DND-41 (cell line): ENCODE measurements at regions not wholly inside any gene's neighbourhood (a gene's known extent, or its start where the extent isn't known, plus 50 kb on each side); places are given as distances from the start of the nearest gene placed in this dataset.
"Not testable (repeated sequence)": the region's sequence is repeated elsewhere in the genome, so short reads cannot be mapped to it uniquely, and the experiment has no call there.

ENCODE experiments used
- ATAC-seq: fragments of 200-7000 bp; cut with Tn5 transposase; 3 replicates; pipeline ENCODE4 v1.9.1; 2021; ENCODE audit warnings: low read depth; ENCODE audit not compliant: insufficient read depth
- DNase-seq: peaks from one replicate; pipeline ENCODE4 v3.0.0-alpha.2; 2020
- H2AFZ ChIP-seq: 2 replicates; pipeline ENCODE4 v1.6.0; 2012; ENCODE audit warnings: low read depth, low read length
- H3K27ac ChIP-seq: 2 replicates; pipeline ENCODE4 v1.5.1; 2012; ENCODE audit warnings: low read length, inconsistent platforms
- H3K27me3 ChIP-seq: fragments of 200-600 bp; sonication (generic); 2 replicates; pipeline ENCODE4 v1.6.0; 2012; ENCODE audit warnings: low read length, mild to moderate bottlenecking, inconsistent platforms; ENCODE audit not compliant: insufficient read depth, poor library complexity
- H3K36me3 ChIP-seq: 2 replicates; pipeline ENCODE4 v1.5.1; 2012; ENCODE audit warnings: low read length, inconsistent platforms; ENCODE audit not compliant: insufficient read depth
- H3K4me1 ChIP-seq: 2 replicates; pipeline ENCODE4 v1.5.1; 2012; ENCODE audit warnings: mild to moderate bottlenecking, low read length; ENCODE audit not compliant: insufficient read depth
- H3K4me2 ChIP-seq: 2 replicates; pipeline ENCODE4 v1.6.0; 2012; ENCODE audit warnings: mild to moderate bottlenecking, moderate library complexity, low read length, inconsistent platforms; ENCODE audit not compliant: insufficient read depth
- H3K4me3 ChIP-seq, 2 experiments: fragments of 200-600 bp in 1 of 2; shearing (Covaris generic) in 1 of 2; 2 replicates each; pipeline ENCODE4 v1.5.1; 2012 to 2016; ENCODE audit warnings: inconsistent platforms in 2 of 2, low read length in 2 of 2, mild to moderate bottlenecking in 2 of 2, low read depth in 1 of 2, moderate library complexity in 1 of 2
- H3K79me2 ChIP-seq: 2 replicates; pipeline ENCODE4 v1.6.0; 2012; ENCODE audit warnings: low read length, inconsistent platforms; ENCODE audit not compliant: insufficient read depth
- H3K9ac ChIP-seq: 2 replicates; pipeline ENCODE4 v1.6.0; 2012; ENCODE audit warnings: low read depth, mild to moderate bottlenecking, inconsistent platforms, low read length, moderate library complexity
- H3K9me3 ChIP-seq: 2 replicates; pipeline ENCODE4 v1.5.1; 2012; ENCODE audit warnings: low read length, moderate library complexity, mild to moderate bottlenecking, inconsistent platforms; ENCODE audit not compliant: insufficient read depth, severe bottlenecking
- H4K20me1 ChIP-seq: 2 replicates; pipeline ENCODE4 v1.6.0; 2012; ENCODE audit warnings: low read length; ENCODE audit not compliant: insufficient read depth
- EZH2 ChIP-seq: IDR thresholded peaks from 3 replicates; pipeline ENCODE4 v1.6.1; 2012; ENCODE audit warnings: borderline replicate concordance, low read depth, mild to moderate bottlenecking, moderate library complexity, low read length, inconsistent platforms; ENCODE audit not compliant: severe bottlenecking
- TF ChIP-seq, protein P1 (sequence below): IDR thresholded peaks from 2 replicates; pipeline ENCODE4 v1.5.1; 2012; ENCODE audit warnings: borderline replicate concordance, low read length, moderate library complexity, mild to moderate bottlenecking; ENCODE audit not compliant: poor library complexity, severe bottlenecking; ENCODE audit errors: extremely low read depth

DNA sequence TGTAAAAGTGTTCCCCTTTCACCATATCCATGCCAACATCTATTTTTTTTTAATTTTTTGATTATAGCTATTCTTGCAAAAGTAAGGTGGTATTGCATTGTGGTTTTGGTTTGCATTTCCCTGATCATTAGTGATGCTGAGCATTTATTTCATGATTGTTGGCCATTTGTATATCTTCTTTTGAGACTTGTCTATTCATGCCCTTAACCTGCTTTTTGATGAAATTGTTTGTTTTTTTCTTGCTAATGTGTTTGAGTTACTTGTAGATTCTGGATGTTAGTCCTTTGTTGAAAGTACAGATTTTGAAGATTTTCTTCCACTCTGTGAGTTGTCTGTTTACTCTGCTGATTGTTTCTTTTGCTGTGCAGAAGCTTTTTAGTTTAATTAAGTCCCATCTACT, 233.1 kb downstream of the RBM26 start:
- not testable (repeated sequence) for H2AFZ ChIP-seq, H3K4me1 ChIP-seq, H3K9ac ChIP-seq, H3K9me3 ChIP-seq, H3K27ac ChIP-seq, H3K4me3 ChIP-seq, H3K4me2 ChIP-seq, DNase-seq, H3K79me2 ChIP-seq, H3K36me3 ChIP-seq, H3K27me3 ChIP-seq, ATAC-seq, H4K20me1 ChIP-seq

GRCh38 chr13:79171141-79172061, 234.7 kb downstream of the RBM26 start:
- no peaks in the 10 kb centered on the region for H3K4me1 ChIP-seq
- peaks cover 2% of the 10 kb centered on the region for H3K9me3 ChIP-seq
- H3K27me3 ChIP-seq: no peaks in the 10 kb centered on the region
- ATAC-seq: no peak
- no peak for DNase-seq
- H2AFZ ChIP-seq: no peak overlapping the region
- H3K4me3 ChIP-seq: no peak overlapping the region
- H3K27ac ChIP-seq: no peak overlapping the region
- no peak overlapping the region for H3K9ac ChIP-seq
- TF ChIP-seq, protein P1, sequence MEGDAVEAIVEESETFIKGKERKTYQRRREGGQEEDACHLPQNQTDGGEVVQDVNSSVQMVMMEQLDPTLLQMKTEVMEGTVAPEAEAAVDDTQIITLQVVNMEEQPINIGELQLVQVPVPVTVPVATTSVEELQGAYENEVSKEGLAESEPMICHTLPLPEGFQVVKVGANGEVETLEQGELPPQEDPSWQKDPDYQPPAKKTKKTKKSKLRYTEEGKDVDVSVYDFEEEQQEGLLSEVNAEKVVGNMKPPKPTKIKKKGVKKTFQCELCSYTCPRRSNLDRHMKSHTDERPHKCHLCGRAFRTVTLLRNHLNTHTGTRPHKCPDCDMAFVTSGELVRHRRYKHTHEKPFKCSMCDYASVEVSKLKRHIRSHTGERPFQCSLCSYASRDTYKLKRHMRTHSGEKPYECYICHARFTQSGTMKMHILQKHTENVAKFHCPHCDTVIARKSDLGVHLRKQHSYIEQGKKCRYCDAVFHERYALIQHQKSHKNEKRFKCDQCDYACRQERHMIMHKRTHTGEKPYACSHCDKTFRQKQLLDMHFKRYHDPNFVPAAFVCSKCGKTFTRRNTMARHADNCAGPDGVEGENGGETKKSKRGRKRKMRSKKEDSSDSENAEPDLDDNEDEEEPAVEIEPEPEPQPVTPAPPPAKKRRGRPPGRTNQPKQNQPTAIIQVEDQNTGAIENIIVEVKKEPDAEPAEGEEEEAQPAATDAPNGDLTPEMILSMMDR: no peak
- TF ChIP-seq EZH2: no peak
- H3K79me2 ChIP-seq: no peaks in the 10 kb centered on the region
- no peaks in the 10 kb centered on the region for H3K36me3 ChIP-seq
- no peak overlapping the region for H3K4me2 ChIP-seq
- H4K20me1 ChIP-seq: no peaks in the 10 kb centered on the region

DNA sequence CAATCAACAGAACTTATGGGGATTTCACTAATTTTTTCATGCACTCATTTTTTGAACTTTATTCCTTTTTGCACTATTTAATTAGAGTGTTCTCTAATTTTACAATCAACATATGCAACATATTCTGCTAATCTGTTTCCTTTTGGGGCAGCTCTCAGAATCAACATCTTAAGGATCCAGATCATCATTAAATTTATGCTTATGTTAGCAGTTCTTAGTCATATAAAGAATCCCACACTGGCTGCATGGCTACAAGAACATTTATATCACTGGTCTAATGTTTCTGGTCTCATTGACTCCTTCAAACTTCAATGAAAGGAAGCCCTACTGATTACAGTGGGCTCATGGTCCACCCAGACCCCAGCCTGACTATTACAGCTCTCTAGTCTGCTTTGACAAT, 245.2 kb downstream of the RBM26 start:
- no peaks in the 10 kb centered on the region for H3K36me3 ChIP-seq
- H3K4me1 ChIP-seq: no peaks in the 10 kb centered on the region
- no peak overlapping the region for H3K27ac ChIP-seq
- H3K4me2 ChIP-seq: no peak overlapping the region
- no peak overlapping the region for H3K9ac ChIP-seq
- H4K20me1 ChIP-seq: no peaks in the 10 kb centered on the region
- no peak overlapping the region for H3K4me3 ChIP-seq
- no peak overlapping the region for H2AFZ ChIP-seq
- no peaks in the 10 kb centered on the region for H3K9me3 ChIP-seq
- peaks cover 4% of the 10 kb centered on the region for H3K27me3 ChIP-seq
- DNase-seq: no peak
- no peak for ATAC-seq
- TF ChIP-seq, protein P1: no peak
- TF ChIP-seq EZH2: no peak
- no peaks in the 10 kb centered on the region for H3K79me2 ChIP-seq

- Histone ChIP-seq H4K20me1 (no peaks in the 10 kb centered on the region), H3K79me2 (no peaks in the 10 kb centered on the region), H2AFZ (no peak overlapping the region), H3K36me3 (no peaks in the 10 kb centered on the region), H3K27ac (no peak overlapping the region), H3K9me3 (no peaks in the 10 kb centered on the region), H3K9ac (no peak overlapping the region), H3K4me1 (no peaks in the 10 kb centered on the region), H3K27me3 (peaks cover 4% of the 10 kb centered on the region), H3K4me2 (no peak overlapping the region), H3K4me3 (no peak overlapping the region)
- no peak for DNase-seq
- ATAC-seq: no peak
- TF ChIP-seq EZH2: no peak
- TF ChIP-seq, protein P1: no peak
These were observed 250.2 kb downstream of the RBM26 start for GRCh38 chr13:79155883-79156282.
